Body of pancreas (tissue), 4 donors: ENCODE measurements at regions not wholly inside any gene's neighbourhood (a gene's known extent, or its start where the extent isn't known, plus 50 kb on each side); places are given as distances from the start of the nearest gene placed in this dataset.

Experiments used
- ATAC-seq: fragments of 150-250 bp; one replicate; pipeline ENCODE4 v1.9.1; 2016
- DNase-seq, 4 donors: peaks; one replicate each; pipeline ENCODE4 v3.0.0-alpha.2; 2019
- H3K27ac ChIP-seq, 4 donors: fragments of 200-600 bp; sonication (generic); 1 replicate in 3 of 4; 2 replicates in 1 of 4; pipeline versions ENCODE4 v1.5.1 to v1.6.1; 2016 to 2019; ENCODE audit warnings: mild to moderate bottlenecking in 1 of 4, mixed read lengths in 1 of 4, moderate library complexity in 1 of 4
- H3K27me3 ChIP-seq, 2 donors: fragments of 200-600 bp; sonication (generic); one replicate each; pipeline ENCODE4 v1.6.0; 2016; ENCODE audit warnings: mild to moderate bottlenecking in 1 of 2
- H3K36me3 ChIP-seq, 2 donors: fragments of 200-600 bp; sonication (generic); replicated peaks in 1 of 2; 2 replicates each; pipeline ENCODE4 v1.5.1; 2016; ENCODE audit warnings: low read depth in 2 of 2; ENCODE audit not compliant: insufficient read depth in 1 of 2
- H3K4me1 ChIP-seq: fragments of 200-600 bp; sonication (generic); one replicate; pipeline ENCODE4 v1.6.0; 2016
- H3K4me3 ChIP-seq, 2 donors: fragments of 200-600 bp; sonication (generic); 1 replicate in 1 of 2; 2 replicates in 1 of 2; pipeline ENCODE4 v1.5.1; 2016 to 2019
- H3K9me3 ChIP-seq, 3 donors: fragments of 200-600 bp; sonication (generic); 1 replicate in 2 of 3; 2 replicates in 1 of 3; pipeline ENCODE4 v1.5.1; 2016
- CTCF ChIP-seq, 7 experiments: fragments of 450-650 bp in 4 of 7; fragments of 200-600 bp in 3 of 7; sonication (generic) in 3 of 7; IDR thresholded peaks; one replicate each; pipeline ENCODE4 v1.5.1; 2016 to 2019; ENCODE audit warnings: antibody characterized with exemption in 7 of 7
- POLR2A ChIP-seq, 3 donors: fragments of 450-650 bp; IDR thresholded peaks; one replicate each; pipeline ENCODE4 v1.6.1; 2016; ENCODE audit warnings: antibody characterized with exemption in 3 of 3, mild to moderate bottlenecking in 2 of 3
- WGBS, 2 donors: methylation state at CpG; one replicate each; pipeline ENCODE4 v1.1.5; 2017; 5-methylcytosine and 5-hydroxymethylcytosine counted together
- intact Hi-C: fragments of 100-400 bp; cut with DNase I; formaldehyde crosslinking; loops from one replicate; pipeline ENCODE4 v1.15.1; 2023

DNA sequence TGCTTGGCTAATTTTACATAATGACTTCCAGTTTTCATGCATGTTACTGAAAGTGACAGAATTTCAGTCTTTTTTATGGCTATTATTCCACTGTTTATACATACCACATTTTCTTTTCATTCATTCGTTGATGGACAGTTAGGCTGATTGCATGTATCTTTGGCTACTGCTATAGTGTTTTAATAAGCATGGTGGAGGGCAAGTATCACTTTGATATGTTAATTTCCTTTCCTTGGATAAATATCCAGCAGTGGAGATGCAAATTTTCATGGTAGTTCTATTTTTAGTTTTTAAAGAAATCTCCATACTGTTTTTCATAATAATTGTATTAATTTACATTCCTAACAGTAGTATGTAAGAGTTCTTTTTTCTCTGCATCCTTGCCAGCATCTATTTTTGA lies 297.9 kb downstream of the PRR16 start:
- Histone ChIP-seq H3K27ac (no peak overlapping the region), H3K27me3 (no peaks in the 10 kb centered on the region), H3K9me3 (no peaks in the 10 kb centered on the region), H3K4me3 (no peak overlapping the region), H3K36me3 (no peaks in the 10 kb centered on the region), H3K4me1 (no peaks in the 10 kb centered on the region)
- ATAC-seq (no peak), DNase-seq (no peak)
- intact Hi-C loops, result no loop called here
- 22 to 37% methylated on average over 1 of the region's 1 CpG for WGBS, 2 donors
- TF ChIP-seq CTCF (IDR thresholded peaks at IDR 0.05), result no peak
- TF ChIP-seq POLR2A (IDR thresholded peaks at IDR 0.05), result no peak

DNA sequence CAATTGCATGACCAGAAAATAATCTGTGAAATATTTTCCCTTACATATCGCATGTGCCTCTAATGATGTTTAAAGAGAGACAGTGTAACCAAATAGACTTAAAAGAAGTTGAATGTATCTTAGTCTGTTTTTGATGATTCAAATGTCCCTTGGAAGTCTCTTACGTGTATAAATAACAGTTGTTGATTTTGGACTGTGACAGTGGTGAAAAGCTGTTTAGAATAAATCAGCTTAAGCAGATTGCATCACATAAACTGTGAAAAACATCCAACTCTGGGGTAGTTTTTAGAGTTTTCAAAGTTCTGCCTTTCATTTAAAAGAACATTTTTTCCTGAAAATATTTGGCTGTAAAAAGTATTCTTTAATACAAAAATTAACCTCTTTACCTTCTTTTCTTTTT lies 301.1 kb downstream of the PRR16 start:
- 47 to 55% methylated on average over 2 of the region's 2 CpGs for WGBS, 2 donors
- TF ChIP-seq POLR2A (IDR thresholded peaks at IDR 0.05) (no peak), CTCF (IDR thresholded peaks at IDR 0.05) (no peak)
- no peak overlapping the region for H3K27ac ChIP-seq
- intact Hi-C loops, result no loop called here
- H3K4me1 ChIP-seq, result no peaks in the 10 kb centered on the region
- ATAC-seq (no peak), DNase-seq (no peak)
- H3K27me3 ChIP-seq, result no peaks in the 10 kb centered on the region
- H3K9me3 ChIP-seq, result no peaks in the 10 kb centered on the region
- H3K4me3 ChIP-seq, result no peak overlapping the region
- no peaks in the 10 kb centered on the region for H3K36me3 ChIP-seq

DNA sequence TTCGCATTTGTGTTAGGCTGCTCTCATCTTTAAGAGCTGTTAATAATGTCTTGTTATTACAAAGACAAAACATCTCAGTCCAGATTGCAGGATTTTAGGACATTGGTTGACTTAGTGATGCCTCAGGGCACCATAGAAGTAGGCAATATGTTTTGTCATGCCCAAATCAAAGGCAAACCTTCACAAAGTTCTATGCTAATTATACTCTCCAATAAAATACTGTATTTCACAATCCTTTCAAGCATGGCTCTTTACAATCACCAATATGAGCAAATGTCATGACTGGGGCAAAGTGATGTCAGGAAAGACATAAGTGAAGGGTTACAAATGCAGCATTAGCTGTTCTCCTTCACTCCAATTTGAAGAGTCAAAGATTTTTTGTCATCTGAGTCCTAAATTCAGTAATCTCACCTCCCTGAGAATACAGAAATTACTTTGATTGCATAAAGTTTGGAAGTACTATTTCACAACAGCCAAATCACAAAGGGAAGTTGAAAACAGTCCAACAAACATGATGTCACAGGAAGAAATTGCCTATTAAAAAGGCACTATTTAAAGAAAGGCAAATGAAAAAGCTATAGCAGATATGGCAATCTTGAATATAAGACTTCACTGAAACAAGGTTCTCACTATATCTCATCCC lies 303.2 kb downstream of the PRR16 start:
- intact Hi-C loops, result no loop called here
- DNase-seq, result no peak
- Histone ChIP-seq H3K4me3 (no peak overlapping the region), H3K9me3 (no peaks in the 10 kb centered on the region), H3K36me3 (no peaks in the 10 kb centered on the region), H3K27ac (no peak overlapping the region), H3K4me1 (no peaks in the 10 kb centered on the region), H3K27me3 (no peaks in the 10 kb centered on the region)
- no peak for ATAC-seq
- TF ChIP-seq POLR2A (IDR thresholded peaks at IDR 0.05) (no peak), CTCF (IDR thresholded peaks at IDR 0.05) (no peak)
- WGBS, 2 donors, result 30 to 50% methylated on average over 1 of the region's 1 CpG

DNA sequence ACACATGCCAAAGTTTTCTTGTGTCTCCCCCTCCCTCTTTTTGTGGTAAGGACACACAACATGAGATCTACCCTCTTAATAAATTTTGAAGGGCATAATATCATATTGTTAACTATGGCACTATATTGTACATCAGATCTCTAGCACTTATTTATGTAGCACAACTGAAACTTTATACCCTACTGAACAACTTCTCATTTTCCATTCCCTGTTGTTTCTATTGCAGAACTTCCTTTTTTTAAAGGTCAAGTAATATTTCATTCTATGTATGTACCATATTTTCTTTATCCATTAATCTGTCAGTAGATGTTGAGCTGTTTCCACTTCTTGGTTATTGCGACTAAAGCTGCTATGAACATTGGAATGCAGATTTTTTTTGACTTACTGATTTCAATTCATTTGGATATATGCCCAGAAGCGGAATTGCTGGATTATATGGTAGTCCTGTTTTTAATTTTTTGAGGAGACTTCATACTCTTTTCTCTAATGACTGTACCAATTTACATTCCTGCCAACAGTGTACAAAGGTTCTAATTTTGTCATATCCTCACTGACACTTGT lies 305.3 kb downstream of the PRR16 start:
- no peak overlapping the region for H3K27ac ChIP-seq
- WGBS, 2 donors, result 60 to 66% methylated on average over 2 of the region's 2 CpGs
- H3K4me3 ChIP-seq, result no peak overlapping the region
- H3K4me1 ChIP-seq, result no peaks in the 10 kb centered on the region
- H3K9me3 ChIP-seq, result no peaks in the 10 kb centered on the region
- ATAC-seq (no peak), DNase-seq (no peak)
- intact Hi-C loops, result no loop called here
- H3K36me3 ChIP-seq, result no peaks in the 10 kb centered on the region
- H3K27me3 ChIP-seq, result no peaks in the 10 kb centered on the region
- TF ChIP-seq CTCF (IDR thresholded peaks at IDR 0.05) (no peak), POLR2A (IDR thresholded peaks at IDR 0.05) (no peak)

DNA sequence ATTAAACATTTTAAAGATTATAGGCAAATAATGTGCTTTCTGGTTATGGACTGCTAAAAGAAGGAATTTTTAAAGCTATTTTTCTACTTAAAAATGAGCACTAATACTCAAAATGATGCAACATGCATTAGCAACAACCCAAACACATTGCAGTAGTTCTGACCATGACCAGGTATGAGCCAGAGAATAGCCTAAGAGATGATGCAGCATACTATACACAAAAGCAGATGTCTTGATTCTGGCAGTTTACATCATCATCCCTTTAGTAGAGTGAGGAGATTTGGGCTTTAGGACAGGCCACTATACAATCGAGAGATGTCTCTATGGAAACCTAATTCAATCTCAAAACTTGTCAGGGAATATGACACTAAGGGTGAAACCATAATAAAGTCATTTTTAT lies 307.1 kb downstream of the PRR16 start:
- WGBS, 2 donors, result 63 to 79% methylated on average over 1 of the region's 1 CpG
- intact Hi-C loops, result no loop called here

More for the DNA sequence above, 307.1 kb downstream of the PRR16 start:
- no peak overlapping the region for H3K27ac ChIP-seq
- H3K9me3 ChIP-seq, result no peaks in the 10 kb centered on the region
- no peak for DNase-seq
- TF ChIP-seq CTCF (IDR thresholded peaks at IDR 0.05) (no peak), POLR2A (IDR thresholded peaks at IDR 0.05) (no peak)
- no peak overlapping the region for H3K4me3 ChIP-seq
- H3K36me3 ChIP-seq, result no peaks in the 10 kb centered on the region
- no peak for ATAC-seq
- H3K27me3 ChIP-seq, result no peaks in the 10 kb centered on the region
- no peaks in the 10 kb centered on the region for H3K4me1 ChIP-seq
